Endothelial cell (in vitro differentiated cells): ENCODE measurements at regions not wholly inside any gene's neighbourhood (a gene's known extent, or its start where the extent isn't known, plus 50 kb on each side); places are given as distances from the start of the nearest gene placed in this dataset.

Experiments
- DNase-seq: peaks from one replicate; pipeline ENCODE4 v3.0.0; 2021; ENCODE audit warnings: low spot score
- H3K27ac Mint-ChIP-seq: one replicate; pipeline ENCODE4 v1.8.0; 2021; ENCODE audit warnings: mixed read lengths, inconsistent platforms; ENCODE audit not compliant: unreplicated experiment
- H3K27me3 Mint-ChIP-seq: one replicate; pipeline ENCODE4 v1.8.0; 2021; ENCODE audit warnings: mild to moderate bottlenecking, moderate library complexity, mixed read lengths, inconsistent platforms; ENCODE audit not compliant: unreplicated experiment
- H3K36me3 Mint-ChIP-seq: one replicate; pipeline ENCODE4 v1.8.0; 2021; ENCODE audit warnings: mild to moderate bottlenecking, low read depth, mixed read lengths, inconsistent platforms; ENCODE audit not compliant: unreplicated experiment
- H3K4me1 Mint-ChIP-seq: one replicate; pipeline ENCODE4 v1.8.0; 2021; ENCODE audit warnings: mild to moderate bottlenecking, mixed read lengths, inconsistent platforms; ENCODE audit not compliant: unreplicated experiment
- H3K4me3 Mint-ChIP-seq: one replicate; pipeline ENCODE4 v1.8.0; 2021; ENCODE audit warnings: mild to moderate bottlenecking, mixed read lengths, inconsistent platforms; ENCODE audit not compliant: unreplicated experiment
- H3K9me3 Mint-ChIP-seq: one replicate; pipeline ENCODE4 v1.8.0; 2021; ENCODE audit warnings: mixed read lengths, inconsistent platforms; ENCODE audit not compliant: unreplicated experiment
- TF ChIP-seq, protein P1 (sequence below): fragments of 200-600 bp; sonication (generic); IDR thresholded peaks from one replicate; pipeline ENCODE4 v1.5.0; 2021; ENCODE audit warnings: antibody characterized with exemption; ENCODE audit not compliant: unreplicated experiment

DNA sequence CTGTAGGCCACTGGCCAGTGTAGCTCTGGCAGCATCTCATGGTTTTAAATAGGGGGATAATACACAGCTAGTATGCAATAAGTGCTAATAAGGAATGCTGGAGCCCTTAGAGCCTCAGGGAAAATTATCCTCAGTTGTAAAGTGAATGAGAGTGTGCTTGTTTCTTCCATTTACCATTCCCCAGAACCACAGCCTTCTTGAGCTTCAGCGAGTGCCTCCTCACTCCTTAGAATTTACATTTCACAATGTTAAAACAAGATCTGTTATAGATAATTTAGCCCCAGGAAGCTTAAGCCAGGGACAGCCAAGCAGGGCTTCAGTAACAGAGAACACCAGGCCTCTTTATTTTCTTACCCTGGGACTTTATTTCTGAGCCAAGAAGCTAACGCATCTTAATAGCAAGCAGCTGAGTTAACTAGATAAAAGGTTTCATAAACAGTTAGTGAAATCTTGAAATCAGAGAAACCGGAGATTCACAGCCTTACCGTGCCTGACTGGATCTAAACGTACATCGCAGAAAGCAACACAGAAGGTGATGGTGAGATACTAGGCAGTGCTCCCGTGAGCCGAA is 535.2 kb downstream of the TDRD15 start:
- H3K4me3 Mint-ChIP-seq = no peak overlapping the region
- DNase-seq = no peak
- no peaks in the 10 kb centered on the region for H3K4me1 Mint-ChIP-seq
- TF ChIP-seq, protein P1, sequence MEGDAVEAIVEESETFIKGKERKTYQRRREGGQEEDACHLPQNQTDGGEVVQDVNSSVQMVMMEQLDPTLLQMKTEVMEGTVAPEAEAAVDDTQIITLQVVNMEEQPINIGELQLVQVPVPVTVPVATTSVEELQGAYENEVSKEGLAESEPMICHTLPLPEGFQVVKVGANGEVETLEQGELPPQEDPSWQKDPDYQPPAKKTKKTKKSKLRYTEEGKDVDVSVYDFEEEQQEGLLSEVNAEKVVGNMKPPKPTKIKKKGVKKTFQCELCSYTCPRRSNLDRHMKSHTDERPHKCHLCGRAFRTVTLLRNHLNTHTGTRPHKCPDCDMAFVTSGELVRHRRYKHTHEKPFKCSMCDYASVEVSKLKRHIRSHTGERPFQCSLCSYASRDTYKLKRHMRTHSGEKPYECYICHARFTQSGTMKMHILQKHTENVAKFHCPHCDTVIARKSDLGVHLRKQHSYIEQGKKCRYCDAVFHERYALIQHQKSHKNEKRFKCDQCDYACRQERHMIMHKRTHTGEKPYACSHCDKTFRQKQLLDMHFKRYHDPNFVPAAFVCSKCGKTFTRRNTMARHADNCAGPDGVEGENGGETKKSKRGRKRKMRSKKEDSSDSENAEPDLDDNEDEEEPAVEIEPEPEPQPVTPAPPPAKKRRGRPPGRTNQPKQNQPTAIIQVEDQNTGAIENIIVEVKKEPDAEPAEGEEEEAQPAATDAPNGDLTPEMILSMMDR = no peak
- no peak overlapping the region for H3K27ac Mint-ChIP-seq
- no peaks in the 10 kb centered on the region for H3K9me3 Mint-ChIP-seq
- no peaks in the 10 kb centered on the region for H3K27me3 Mint-ChIP-seq
- no peaks in the 10 kb centered on the region for H3K36me3 Mint-ChIP-seq

DNA sequence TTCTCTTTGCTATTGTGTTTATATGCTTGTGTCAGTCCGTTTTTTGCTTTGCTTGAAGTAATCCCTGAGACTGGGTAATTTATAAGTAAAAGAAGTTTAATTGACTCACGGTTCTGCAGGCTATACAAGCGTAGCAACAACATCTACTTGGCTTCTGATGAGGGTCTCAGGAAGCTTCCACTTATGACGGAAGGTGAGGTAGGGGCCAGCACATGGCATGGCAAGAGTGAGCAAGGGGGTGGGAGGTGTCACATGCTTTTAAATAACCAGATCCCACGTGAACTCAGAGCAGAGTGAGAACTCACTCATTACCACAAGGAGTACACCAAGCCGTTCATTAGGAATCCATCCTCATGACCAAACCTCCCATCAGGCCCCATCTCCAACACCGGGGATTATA is 540.3 kb downstream of the TDRD15 start:
- Mint-ChIP-seq H3K4me3 (no peak overlapping the region), H3K4me1 (no peaks in the 10 kb centered on the region), H3K27ac (no peak overlapping the region), H3K9me3 (no peaks in the 10 kb centered on the region), H3K27me3 (no peaks in the 10 kb centered on the region), H3K36me3 (no peaks in the 10 kb centered on the region)
- TF ChIP-seq, protein P1 = no peak
- DNase-seq = no peak

DNA sequence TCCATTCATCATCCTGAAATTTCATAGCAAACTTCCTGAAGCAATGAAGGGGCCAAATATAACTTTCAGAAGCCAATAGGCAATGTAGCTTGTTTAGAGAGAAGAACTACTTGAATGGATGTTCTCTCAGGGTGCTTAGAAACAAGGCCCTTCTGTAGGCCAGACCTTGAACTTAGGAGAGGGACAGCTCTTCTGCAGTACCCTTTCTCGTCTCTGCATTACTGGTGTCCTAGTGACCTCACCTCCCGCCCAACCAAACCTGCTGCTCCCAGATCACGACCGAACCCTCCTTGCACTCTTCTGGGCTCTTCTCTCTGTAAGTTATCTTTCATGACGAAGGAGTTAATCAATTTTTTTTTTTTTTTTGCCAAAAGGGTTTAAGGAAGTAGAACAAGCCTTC is 543.9 kb downstream of the TDRD15 start:
- DNase-seq = no peak
- Mint-ChIP-seq H3K9me3 (no peaks in the 10 kb centered on the region), H3K4me3 (no peak overlapping the region), H3K27ac (no peak overlapping the region), H3K36me3 (no peaks in the 10 kb centered on the region), H3K4me1 (peaks cover 5% of the 10 kb centered on the region), H3K27me3 (no peaks in the 10 kb centered on the region)
- TF ChIP-seq, protein P1 = no peak

DNA sequence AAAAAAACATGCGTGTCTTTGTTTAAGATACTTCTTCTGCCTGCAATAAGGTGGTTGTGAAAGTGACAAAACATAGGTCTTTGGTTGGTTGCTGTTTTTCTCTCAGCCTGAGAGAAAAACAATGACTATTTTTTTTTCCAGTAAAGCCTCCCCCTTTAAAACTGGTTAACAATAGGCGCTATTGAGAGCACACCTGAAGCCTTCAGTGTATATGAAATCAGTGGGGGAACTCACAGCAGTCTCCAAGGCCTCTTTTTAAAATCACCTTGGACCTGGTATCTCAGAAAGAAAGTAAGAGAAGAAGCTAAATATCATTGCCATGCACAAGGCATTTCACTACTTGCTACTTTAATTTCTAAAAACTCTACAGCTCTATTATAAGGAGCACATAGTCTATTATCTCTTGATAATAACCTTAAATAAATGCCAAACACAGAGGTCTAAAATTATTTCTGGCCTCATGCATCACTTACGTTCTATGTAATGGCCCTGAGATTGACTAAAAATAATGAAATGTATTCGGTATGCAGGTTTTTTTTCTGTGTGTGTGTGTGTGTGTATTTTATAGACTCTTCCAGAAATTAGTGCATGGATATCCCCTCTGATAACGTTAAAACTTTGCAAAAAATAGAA is 544.4 kb downstream of the TDRD15 start:
- Mint-ChIP-seq H3K36me3 (no peaks in the 10 kb centered on the region), H3K27ac (no peak overlapping the region), H3K4me3 (no peak overlapping the region), H3K9me3 (no peaks in the 10 kb centered on the region), H3K27me3 (no peaks in the 10 kb centered on the region), H3K4me1 (peaks cover 5% of the 10 kb centered on the region)
- no peak for DNase-seq
- TF ChIP-seq, protein P1 = no peak

DNA sequence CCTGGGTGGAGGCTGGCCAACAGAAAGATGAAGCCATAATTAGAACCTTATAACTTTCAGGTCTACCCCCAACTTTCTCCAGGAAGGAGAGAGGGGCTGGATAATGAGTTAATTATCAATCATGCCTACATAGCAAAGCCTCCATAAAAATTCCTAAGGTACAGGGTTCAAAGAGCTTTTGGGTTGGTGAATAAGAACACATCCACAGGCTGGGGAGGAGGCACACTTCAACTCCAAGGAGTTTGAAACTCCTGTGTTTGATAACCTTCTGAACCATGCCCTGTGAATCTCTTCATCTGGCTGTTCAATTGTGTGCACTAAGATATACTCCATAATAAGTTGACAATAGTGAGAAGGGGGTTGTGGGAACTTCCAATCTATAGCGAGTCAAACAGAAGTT is 552.3 kb downstream of the TDRD15 start:
- Mint-ChIP-seq H3K4me3 (no peak overlapping the region), H3K9me3 (no peaks in the 10 kb centered on the region), H3K4me1 (peaks cover under 1% of the 10 kb centered on the region), H3K36me3 (no peaks in the 10 kb centered on the region), H3K27me3 (no peaks in the 10 kb centered on the region), H3K27ac (no peak overlapping the region)
- no peak for DNase-seq
- TF ChIP-seq, protein P1 = no peak
